ENCODE measurements at regions not wholly inside any gene's neighbourhood (a gene's known extent, or its start where the extent isn't known, plus 50 kb on each side); places are given as distances from the start of the nearest gene placed in this dataset.

GRCh38 chr1:165070675-165071074, 285.8 kb downstream of the LMX1A start:
- POLR2A ChIA-PET = no interaction called here
- Histone ChIP-seq H3K4me1 (ENCODE audit: insufficient read depth, low read length) (no peaks in the 10 kb centered on the region), H3K79me2 (ENCODE audit: insufficient read depth, low read length) (no peaks in the 10 kb centered on the region), H4K20me1 (ENCODE audit: insufficient read depth, low read length) (no peaks in the 10 kb centered on the region), H3K4me3 (replicated peaks in 1 of 3; ENCODE audit: insufficient read depth in 1 of 3, low read depth in 2 of 3, low read length in 3 of 3) (no peak overlapping the region), H3K4me2 (ENCODE audit: low read depth, low read length) (no peak overlapping the region), H3K27me3 (ENCODE audit: control insufficient read depth in 1 of 2, insufficient read depth in 2 of 2, low read length in 2 of 2) (no peaks in the 10 kb centered on the region), H2AFZ (ENCODE audit: low read length) (no peak overlapping the region), H3K9me3 (ENCODE audit: low read length) (no peaks in the 10 kb centered on the region), H3K9ac (ENCODE audit: insufficient read depth, low read depth, low read length) (no peak overlapping the region), H3K27ac (ENCODE audit: extremely low read length, insufficient read depth, low read length) (no peak overlapping the region), H3K36me3 (replicated peaks in 1 of 2; ENCODE audit: control insufficient read depth in 1 of 2, insufficient read depth in 2 of 2, low read length in 2 of 2) (no peaks in the 10 kb centered on the region)
- DNase-seq (ENCODE audit: low spot score) (no peak), ATAC-seq (no peak), FAIRE-seq (no peak)
- in situ Hi-C loops (cut with HindIII; ENCODE audit: extremely low pct_ligation_motif_present, low pct_unique_long_range_greater_than_20kb) = loop anchor here (25.0 kb wide), 1 partner anchor 1683 kb away; no protein-coding TSS in a partner anchor
- CTCF ChIA-PET (ENCODE audit: low intra/inter-chr PET ratio, low total read pairs) = no interaction called here
- intact Hi-C loops (cut with micrococcal nuclease; ENCODE audit: unreplicated experiment) = no loop called here
- TF ChIP-seq CREBL2 (CRISPR knock-in tag; IDR thresholded peaks at IDR 0.05; ENCODE audit: borderline replicate concordance) (no peak), ZNF333 (CRISPR knock-in tag; IDR thresholded peaks at IDR 0.05; ENCODE audit: borderline replicate concordance) (no peak), NRL (CRISPR knock-in tag; IDR thresholded peaks at IDR 0.05; ENCODE audit: borderline replicate concordance) (no peak), PRDM4 (CRISPR knock-in tag; IDR thresholded peaks at IDR 0.05; ENCODE audit: borderline replicate concordance) (no peak), ZBTB34 (CRISPR knock-in tag; IDR thresholded peaks at IDR 0.05) (no peak), CBX1 (IDR thresholded peaks at IDR 0.05; ENCODE audit: low read depth) (no peak), RARA (CRISPR knock-in tag; IDR thresholded peaks at IDR 0.05) (no peak), KLF9 (CRISPR knock-in tag; IDR thresholded peaks at IDR 0.05; ENCODE audit: low read depth) (no peak), IKZF4 (CRISPR knock-in tag; IDR thresholded peaks at IDR 0.05; ENCODE audit: borderline replicate concordance, low read depth, not compliant biosample characterization) (no peak), TEF (CRISPR knock-in tag; IDR thresholded peaks at IDR 0.05) (no peak), IKZF1 (IDR thresholded peaks at IDR 0.05) (no peak)
- BruUV-seq (replicated peaks) = no TSS peak
- WGBS (ENCODE audit: low lambda C conversion rate) = 34% methylated on average over 4 of the region's 4 CpGs
